A549 (cell line): ENCODE measurements at regions not wholly inside any gene's neighbourhood (a gene's known extent, or its start where the extent isn't known, plus 50 kb on each side); places are given as distances from the start of the nearest gene placed in this dataset.

Source experiments
- ATAC-seq, 2 experiments: fragments of 200-7000 bp in 1 of 2; fragments of >200 bp in 1 of 2; cut with Nextera tagmentation in 1 of 2; cut with Tn5 transposase in 1 of 2; 3 replicates each; pipeline versions ENCODE4 v1.8.0 to v1.9.1; 2018 to 2020; ENCODE audit warnings: mild to moderate bottlenecking in 1 of 2, moderate library complexity in 1 of 2
- CTCF ChIA-PET: fragments of 300-600 bp; sonication (Branson Sonifier 250); formaldehyde crosslinking; extraction: SDS; loops from one replicate; lab custom pipeline; 2021; ENCODE audit warnings: antibody characterized with exemption, inconsistent platforms; lab: Yijun Ruan, JAX
- POLR2A ChIA-PET: fragments of 350-600 bp; formaldehyde crosslinking; extraction: SDS; loops from one replicate; lab custom pipeline; 2021; ENCODE audit warnings: antibody characterized with exemption, inconsistent platforms; lab: Yijun Ruan, JAX
- DNase-seq, 2 experiments: peaks; one replicate each; pipeline versions ENCODE4 v3.0.0 to v3.0.0-alpha.2; 2011 to 2016; ENCODE audit warnings: low read depth in 1 of 2, low spot score in 1 of 2
- FAIRE-seq: peaks from 2 replicates; lab custom pipeline; 2011; peaks lifted over from hg19 to GRCh38; lab: Jason Lieb, UNC
- H3K27ac ChIP-seq, 2 experiments: fragments of >200 bp; sonication (Bioruptor Twin); formaldehyde crosslinking; 3 replicates each; pipeline ENCODE4 v1.5.1; 2016 to 2017
- H3K4me1 ChIP-seq: fragments of >200 bp; sonication (Bioruptor Twin); formaldehyde crosslinking; 3 replicates; pipeline ENCODE4 v1.6.1; 2016
- H3K4me2 ChIP-seq: fragments of >200 bp; sonication (Bioruptor Twin); formaldehyde crosslinking; 3 replicates; pipeline ENCODE4 v1.6.1; 2016
- H3K4me3 ChIP-seq: fragments of >200 bp; sonication (Bioruptor Twin); formaldehyde crosslinking; 3 replicates; pipeline ENCODE4 v1.5.1; 2016
- H3K9me3 ChIP-seq: fragments of >200 bp; sonication (Bioruptor Twin); formaldehyde crosslinking; 3 replicates; pipeline ENCODE4 v1.6.1; 2016
- CBX2 ChIP-seq: fragments of 200-600 bp; sonication (generic); IDR thresholded peaks from 2 replicates; pipeline ENCODE4 v1.6.1; 2016; ENCODE audit warnings: low read depth, mild to moderate bottlenecking, borderline replicate concordance
- CBX8 ChIP-seq: fragments of 200-600 bp; sonication (generic); IDR thresholded peaks from 2 replicates; pipeline ENCODE4 v1.6.1; 2016
- CTCF ChIP-seq: fragments of >200 bp; sonication (Bioruptor Twin); formaldehyde crosslinking; IDR thresholded peaks from 3 replicates; pipeline ENCODE4 v1.5.1; 2016
- EHF ChIP-seq: fragments of 250-450 bp; sonication (Bioruptor Pico); IDR thresholded peaks from 2 replicates; pipeline ENCODE4 v1.5.0; 2020; ENCODE audit warnings: mild to moderate bottlenecking
- EHMT2 ChIP-seq: fragments of 200-600 bp; sonication (generic); IDR thresholded peaks from 2 replicates; pipeline ENCODE4 v1.6.1; 2016; ENCODE audit warnings: antibody characterized with exemption, low read depth, mild to moderate bottlenecking, moderate library complexity
- EP300 ChIP-seq, 2 experiments: fragments of >200 bp; sonication (Bioruptor Twin); formaldehyde crosslinking; IDR thresholded peaks; 2 replicates in 1 of 2; 3 replicates in 1 of 2; pipeline ENCODE4 v1.6.1; 2016 to 2017
- ESRRA ChIP-seq: fragments of 150-350 bp; IDR thresholded peaks from 2 replicates; pipeline ENCODE4 v1.6.1; 2014; ENCODE audit warnings: mild to moderate bottlenecking, low read length, borderline replicate concordance
- FOSL2 ChIP-seq, 2 experiments: fragments of 450-650 bp in 1 of 2; fragments of >200 bp in 1 of 2; sonication (Bioruptor Twin) in 1 of 2; formaldehyde crosslinking; IDR thresholded peaks; 2 replicates each; pipeline versions ENCODE4 v1.5.0 to v1.6.1; 2016 to 2020; ENCODE audit warnings: mild to moderate bottlenecking in 1 of 2, moderate library complexity in 1 of 2
- GATA3 ChIP-seq: IDR thresholded peaks from 2 replicates; pipeline ENCODE4 v1.6.1; 2012; ENCODE audit warnings: borderline replicate concordance
- HMGXB4 ChIP-seq: fragments of 250-450 bp; sonication (Bioruptor Pico); IDR thresholded peaks from 2 replicates; pipeline ENCODE4 v1.5.0; 2021; ENCODE audit warnings: mild to moderate bottlenecking, moderate library complexity, borderline replicate concordance
- JUN ChIP-seq, 2 experiments: fragments of >200 bp; sonication (Bioruptor Twin); formaldehyde crosslinking; IDR thresholded peaks; 2 replicates in 1 of 2; 3 replicates in 1 of 2; pipeline ENCODE4 v1.6.1; 2016 to 2017
- MAX ChIP-seq: IDR thresholded peaks from 2 replicates; pipeline ENCODE4 v1.6.1; 2012
- MYC ChIP-seq: IDR thresholded peaks from 2 replicates; pipeline ENCODE4 v1.6.1; 2012; ENCODE audit warnings: mild to moderate bottlenecking, inconsistent platforms, low read length, improper control_type of control experiment, borderline replicate concordance
- NFE2L2 ChIP-seq: fragments of 150-350 bp; conservative IDR thresholded peaks from 2 replicates; pipeline ENCODE4 v1.6.1; 2014; ENCODE audit warnings: low read length
- PBX3 ChIP-seq: IDR thresholded peaks from 2 replicates; pipeline ENCODE4 v1.6.1; 2012
- RFX5 ChIP-seq: fragments of 450-650 bp; IDR thresholded peaks from 2 replicates; pipeline ENCODE4 v1.7.1; 2014; ENCODE audit warnings: antibody characterized with exemption, mild to moderate bottlenecking, moderate library complexity
- RNF2 ChIP-seq: fragments of 200-600 bp; sonication (generic); IDR thresholded peaks from 2 replicates; pipeline ENCODE4 v1.6.1; 2016; ENCODE audit warnings: low read depth, mild to moderate bottlenecking, antibody characterized with exemption, moderate library complexity, borderline replicate concordance
- SMC3 ChIP-seq: fragments of >200 bp; sonication (Bioruptor Twin); formaldehyde crosslinking; IDR thresholded peaks from 3 replicates; pipeline ENCODE4 v1.6.1; 2018; ENCODE audit warnings: inconsistent platforms
- TFCP2L1 ChIP-seq: fragments of 250-450 bp; sonication (Bioruptor Pico); IDR thresholded peaks from 2 replicates; pipeline ENCODE4 v1.5.0; 2021; ENCODE audit warnings: mild to moderate bottlenecking
- ZSCAN20 ChIP-seq: fragments of 250-450 bp; sonication (Bioruptor Pico); IDR thresholded peaks from 2 replicates; pipeline ENCODE4 v1.8.0; 2022; ENCODE audit warnings: mild to moderate bottlenecking, moderate library complexity
- WGBS: methylation state at CpG from one replicate; pipeline ENCODE4 v1.1.6; 2017; ENCODE audit errors: missing lambda C conversion rate; 5-methylcytosine and 5-hydroxymethylcytosine counted together
- TF ChIP-seq, protein P1 (sequence below): IDR thresholded peaks from 2 replicates; pipeline ENCODE4 v1.6.1; 2012; ENCODE audit warnings: low read depth, borderline replicate concordance
- TF ChIP-seq, protein P2 (sequence below): fragments of 250-450 bp; sonication (Bioruptor Pico); IDR thresholded peaks from 2 replicates; pipeline ENCODE4 v1.5.0; 2020; ENCODE audit warnings: low read depth, mild to moderate bottlenecking, moderate library complexity
- TF ChIP-seq, protein P3 (sequence below): fragments of 200-600 bp; sonication (generic); IDR thresholded peaks from 2 replicates; pipeline ENCODE4 v1.6.1; 2016; ENCODE audit warnings: antibody characterized with exemption, mild to moderate bottlenecking, moderate library complexity

DNA sequence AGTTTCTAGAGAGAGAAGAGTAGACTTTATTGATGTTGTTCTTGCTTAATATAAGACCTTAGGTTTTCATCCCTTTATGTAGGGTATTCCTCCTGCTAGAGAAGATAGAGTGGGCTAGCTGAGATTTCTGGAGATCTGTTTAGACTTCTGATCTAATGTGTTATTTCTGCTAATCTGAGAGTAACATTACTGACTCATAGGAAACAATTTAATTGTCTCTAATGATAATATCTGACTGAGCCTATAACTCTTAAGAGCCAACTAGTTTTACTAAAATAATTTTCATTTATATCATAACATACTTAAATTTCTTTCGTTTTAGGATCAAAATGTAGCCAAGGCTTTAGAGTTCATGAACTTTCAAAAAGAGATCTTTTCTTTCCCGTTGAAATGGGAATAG, 618.7 kb upstream of the ZEB2 start:
- WGBS, result 43% methylated on average over 2 of the region's 2 CpGs

DNA sequence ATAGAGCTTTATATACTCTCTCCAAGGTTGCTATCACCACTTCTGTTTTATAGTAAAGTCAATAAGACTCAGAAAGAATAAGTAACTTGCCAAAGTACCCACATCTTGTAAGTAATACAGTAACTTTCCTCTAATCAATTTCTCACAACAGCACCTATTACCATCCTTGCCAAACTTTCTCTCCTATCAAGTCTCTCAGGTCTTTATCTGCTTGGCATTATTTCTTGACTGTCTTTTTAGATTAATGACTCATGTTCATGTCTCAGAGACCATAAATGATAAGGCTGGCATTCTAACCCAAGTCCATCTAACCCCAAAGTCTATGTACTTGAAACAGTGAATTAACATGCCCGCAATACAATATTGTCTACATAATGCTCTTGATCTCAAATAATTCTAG, 618.0 kb upstream of the ZEB2 start:
- FAIRE-seq (no peak), DNase-seq (no peak), ATAC-seq (no peak)
- Histone ChIP-seq H3K4me1 (no peaks in the 10 kb centered on the region), H3K4me2 (no peak overlapping the region), H3K27ac (no peak overlapping the region), H3K9me3 (no peaks in the 10 kb centered on the region), H3K4me3 (no peak overlapping the region)
- CTCF ChIA-PET, result no interaction called here
- POLR2A ChIA-PET, result no interaction called here
- WGBS, result 97% methylated on average over 1 of the region's 1 CpG
- TF ChIP-seq HMGXB4 (CRISPR knock-in tag) (no peak), TFCP2L1 (no peak), JUN (IDR thresholded peaks at IDR 0.05) (no peak), RFX5 (no peak), PBX3 (no peak), NFE2L2 (no peak), EHMT2 (no peak)
- TF ChIP-seq, protein P1, sequence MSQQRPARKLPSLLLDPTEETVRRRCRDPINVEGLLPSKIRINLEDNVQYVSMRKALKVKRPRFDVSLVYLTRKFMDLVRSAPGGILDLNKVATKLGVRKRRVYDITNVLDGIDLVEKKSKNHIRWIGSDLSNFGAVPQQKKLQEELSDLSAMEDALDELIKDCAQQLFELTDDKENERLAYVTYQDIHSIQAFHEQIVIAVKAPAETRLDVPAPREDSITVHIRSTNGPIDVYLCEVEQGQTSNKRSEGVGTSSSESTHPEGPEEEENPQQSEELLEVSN, result no peak

More for the DNA sequence above, 618.7 kb upstream of the ZEB2 start:
- ATAC-seq, result no peak
- CTCF ChIA-PET, result no interaction called here
- TF ChIP-seq GATA3 (no peak), CBX8 (no peak), TFCP2L1 (no peak), FOSL2 (IDR thresholded peaks at IDR 0.05) (no peak), FOSL2 (CRISPR knock-in tag; IDR thresholded peaks at IDR 0.05) (no peak), ZSCAN20 (no peak), RFX5 (no peak), ESRRA (no peak), MAX (no peak), SMC3 (no peak), CTCF (no peak), MYC (no peak), EP300 (IDR thresholded peaks at IDR 0.05) (no peak), RNF2 (no peak), PBX3 (no peak), EHF (CRISPR knock-in tag) (no peak), CBX2 (no peak)
- TF ChIP-seq, protein P2, sequence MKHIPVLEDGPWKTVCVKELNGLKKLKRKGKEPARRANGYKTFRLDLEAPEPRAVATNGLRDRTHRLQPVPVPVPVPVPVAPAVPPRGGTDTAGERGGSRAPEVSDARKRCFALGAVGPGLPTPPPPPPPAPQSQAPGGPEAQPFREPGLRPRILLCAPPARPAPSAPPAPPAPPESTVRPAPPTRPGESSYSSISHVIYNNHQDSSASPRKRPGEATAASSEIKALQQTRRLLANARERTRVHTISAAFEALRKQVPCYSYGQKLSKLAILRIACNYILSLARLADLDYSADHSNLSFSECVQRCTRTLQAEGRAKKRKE (CRISPR knock-in tag), result no peak
- TF ChIP-seq, protein P3, sequence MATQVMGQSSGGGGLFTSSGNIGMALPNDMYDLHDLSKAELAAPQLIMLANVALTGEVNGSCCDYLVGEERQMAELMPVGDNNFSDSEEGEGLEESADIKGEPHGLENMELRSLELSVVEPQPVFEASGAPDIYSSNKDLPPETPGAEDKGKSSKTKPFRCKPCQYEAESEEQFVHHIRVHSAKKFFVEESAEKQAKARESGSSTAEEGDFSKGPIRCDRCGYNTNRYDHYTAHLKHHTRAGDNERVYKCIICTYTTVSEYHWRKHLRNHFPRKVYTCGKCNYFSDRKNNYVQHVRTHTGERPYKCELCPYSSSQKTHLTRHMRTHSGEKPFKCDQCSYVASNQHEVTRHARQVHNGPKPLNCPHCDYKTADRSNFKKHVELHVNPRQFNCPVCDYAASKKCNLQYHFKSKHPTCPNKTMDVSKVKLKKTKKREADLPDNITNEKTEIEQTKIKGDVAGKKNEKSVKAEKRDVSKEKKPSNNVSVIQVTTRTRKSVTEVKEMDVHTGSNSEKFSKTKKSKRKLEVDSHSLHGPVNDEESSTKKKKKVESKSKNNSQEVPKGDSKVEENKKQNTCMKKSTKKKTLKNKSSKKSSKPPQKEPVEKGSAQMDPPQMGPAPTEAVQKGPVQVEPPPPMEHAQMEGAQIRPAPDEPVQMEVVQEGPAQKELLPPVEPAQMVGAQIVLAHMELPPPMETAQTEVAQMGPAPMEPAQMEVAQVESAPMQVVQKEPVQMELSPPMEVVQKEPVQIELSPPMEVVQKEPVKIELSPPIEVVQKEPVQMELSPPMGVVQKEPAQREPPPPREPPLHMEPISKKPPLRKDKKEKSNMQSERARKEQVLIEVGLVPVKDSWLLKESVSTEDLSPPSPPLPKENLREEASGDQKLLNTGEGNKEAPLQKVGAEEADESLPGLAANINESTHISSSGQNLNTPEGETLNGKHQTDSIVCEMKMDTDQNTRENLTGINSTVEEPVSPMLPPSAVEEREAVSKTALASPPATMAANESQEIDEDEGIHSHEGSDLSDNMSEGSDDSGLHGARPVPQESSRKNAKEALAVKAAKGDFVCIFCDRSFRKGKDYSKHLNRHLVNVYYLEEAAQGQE, result no peak
- Histone ChIP-seq H3K9me3 (no peaks in the 10 kb centered on the region), H3K4me1 (no peaks in the 10 kb centered on the region), H3K4me2 (no peak overlapping the region), H3K4me3 (no peak overlapping the region), H3K27ac (no peak overlapping the region)
- POLR2A ChIA-PET, result no interaction called here
- FAIRE-seq, result no peak
- no peak for DNase-seq
